ENCODE measurements at regions not wholly inside any gene's neighbourhood (a gene's known extent, or its start where the extent isn't known, plus 50 kb on each side); places are given as distances from the start of the nearest gene placed in this dataset.
"Not testable (repeated sequence)": the region's sequence is repeated elsewhere in the genome, so short reads cannot be mapped to it uniquely, and the experiment has no call there.

- no peak for DNase-seq (ENCODE audit: low read depth)
Measured at GRCh38 chr1:38213646-38214434, 167.2 kb upstream of the POU3F1 start.

GRCh38 chr1:38210895-38211177 is 164.2 kb upstream of the POU3F1 start:
- DNase-seq (ENCODE audit: low read depth): no peak

- no peak for DNase-seq (ENCODE audit: low read depth)
Measured at GRCh38 chr1:38210021-38210894, 163.7 kb upstream of the POU3F1 start.

- no peak for DNase-seq (ENCODE audit: low read depth)
Measured at GRCh38 chr1:38208716-38209632, 162.4 kb upstream of the POU3F1 start.

- DNase-seq (ENCODE audit: low read depth): no peak
Measured at GRCh38 chr1:38207906-38208305, 161.3 kb upstream of the POU3F1 start.

GRCh38 chr1:38207275-38207674 is 160.7 kb upstream of the POU3F1 start:
- no peak for DNase-seq (ENCODE audit: low read depth)

- DNase-seq (ENCODE audit: low read depth): no peak
Measured at GRCh38 chr1:38204698-38205097, 158.1 kb upstream of the POU3F1 start.

- no peak for DNase-seq (ENCODE audit: low read depth)
Measured at GRCh38 chr1:38203441-38203840, 156.8 kb upstream of the POU3F1 start.

GRCh38 chr1:38201431-38201830 is 154.8 kb upstream of the POU3F1 start:
- DNase-seq (ENCODE audit: low read depth): no peak

GRCh38 chr1:38198621-38199020 is 152.0 kb upstream of the POU3F1 start:
- DNase-seq (ENCODE audit: low read depth): no peak

GRCh38 chr1:38198099-38198498 is 151.5 kb upstream of the POU3F1 start:
- no peak for DNase-seq (ENCODE audit: low read depth)

GRCh38 chr1:38197312-38198061 is 150.9 kb upstream of the POU3F1 start:
- no peak for DNase-seq (ENCODE audit: low read depth)

GRCh38 chr1:38194472-38194871 is 147.9 kb upstream of the POU3F1 start:
- DNase-seq (ENCODE audit: low read depth): no peak

- DNase-seq (ENCODE audit: low read depth): no peak
Measured at GRCh38 chr1:38193040-38193439, 146.4 kb upstream of the POU3F1 start.

- DNase-seq (ENCODE audit: low read depth): no peak
Measured at GRCh38 chr1:38191461-38191860, 144.9 kb upstream of the POU3F1 start.

GRCh38 chr1:38190983-38191382 is 144.4 kb upstream of the POU3F1 start:
- no peak for DNase-seq (ENCODE audit: low read depth)

- no peak for DNase-seq (ENCODE audit: low read depth)
Measured at GRCh38 chr1:38187552-38187951, 141.0 kb upstream of the POU3F1 start.

GRCh38 chr1:38186566-38186965 is 140.0 kb upstream of the POU3F1 start:
- no peak for DNase-seq (ENCODE audit: low read depth)

- DNase-seq (ENCODE audit: low read depth): no peak
Measured at GRCh38 chr1:38185913-38186312, 139.3 kb upstream of the POU3F1 start.

- no peak for DNase-seq (ENCODE audit: low read depth)
Measured at GRCh38 chr1:38183747-38184146, 137.2 kb upstream of the POU3F1 start.

GRCh38 chr1:38183096-38183495 is 136.5 kb upstream of the POU3F1 start:
- no peak for DNase-seq (ENCODE audit: low read depth)

GRCh38 chr1:38180388-38180787 is 133.8 kb upstream of the POU3F1 start:
- DNase-seq (ENCODE audit: low read depth): not testable (repeated sequence)

Measured in activated T-cell treated with anti-CD3 and anti-CD28 coated beads for 48 hours (primary cell).